ENCODE measurements at regions not wholly inside any gene's neighbourhood (a gene's known extent, or its start where the extent isn't known, plus 50 kb on each side); places are given as distances from the start of the nearest gene placed in this dataset.

- TF ChIP-seq ZNF335 (tag by site-specific recombination; conservative IDR thresholded peaks at IDR 0.05) (no peak), ZNF266 (tag by site-specific recombination; IDR thresholded peaks at IDR 0.05; ENCODE audit: low read depth) (no peak), ZBTB1 (tag by site-specific recombination; IDR thresholded peaks at IDR 0.05) (no peak), ZNF510 (tag by site-specific recombination; IDR thresholded peaks at IDR 0.05; ENCODE audit: insufficient replicate concordance) (no peak), ZNF2 (tag by site-specific recombination; IDR thresholded peaks at IDR 0.05) (no peak), CTCF (tag by site-specific recombination; IDR thresholded peaks at IDR 0.05) (no peak), ZNF133 (tag by site-specific recombination; IDR thresholded peaks at IDR 0.05) (no peak), BCL11A (tag by site-specific recombination; IDR thresholded peaks at IDR 0.05; ENCODE audit: low read depth) (no peak)
- TF ChIP-seq, protein P1, sequence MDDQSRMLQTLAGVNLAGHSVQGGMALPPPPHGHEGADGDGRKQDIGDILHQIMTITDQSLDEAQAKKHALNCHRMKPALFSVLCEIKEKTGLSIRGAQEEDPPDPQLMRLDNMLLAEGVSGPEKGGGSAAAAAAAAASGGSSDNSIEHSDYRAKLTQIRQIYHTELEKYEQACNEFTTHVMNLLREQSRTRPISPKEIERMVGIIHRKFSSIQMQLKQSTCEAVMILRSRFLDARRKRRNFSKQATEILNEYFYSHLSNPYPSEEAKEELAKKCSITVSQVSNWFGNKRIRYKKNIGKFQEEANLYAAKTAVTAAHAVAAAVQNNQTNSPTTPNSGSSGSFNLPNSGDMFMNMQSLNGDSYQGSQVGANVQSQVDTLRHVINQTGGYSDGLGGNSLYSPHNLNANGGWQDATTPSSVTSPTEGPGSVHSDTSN (CRISPR knock-in tag; IDR thresholded peaks at IDR 0.05) = no peak
- TF ChIP-seq, protein P2, sequence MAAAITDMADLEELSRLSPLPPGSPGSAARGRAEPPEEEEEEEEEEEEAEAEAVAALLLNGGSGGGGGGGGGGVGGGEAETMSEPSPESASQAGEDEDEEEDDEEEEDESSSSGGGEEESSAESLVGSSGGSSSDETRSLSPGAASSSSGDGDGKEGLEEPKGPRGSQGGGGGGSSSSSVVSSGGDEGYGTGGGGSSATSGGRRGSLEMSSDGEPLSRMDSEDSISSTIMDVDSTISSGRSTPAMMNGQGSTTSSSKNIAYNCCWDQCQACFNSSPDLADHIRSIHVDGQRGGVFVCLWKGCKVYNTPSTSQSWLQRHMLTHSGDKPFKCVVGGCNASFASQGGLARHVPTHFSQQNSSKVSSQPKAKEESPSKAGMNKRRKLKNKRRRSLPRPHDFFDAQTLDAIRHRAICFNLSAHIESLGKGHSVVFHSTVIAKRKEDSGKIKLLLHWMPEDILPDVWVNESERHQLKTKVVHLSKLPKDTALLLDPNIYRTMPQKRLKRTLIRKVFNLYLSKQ (tag by site-specific recombination; IDR thresholded peaks at IDR 0.05; ENCODE audit: borderline replicate concordance) = no peak
- TF ChIP-seq, protein P3, sequence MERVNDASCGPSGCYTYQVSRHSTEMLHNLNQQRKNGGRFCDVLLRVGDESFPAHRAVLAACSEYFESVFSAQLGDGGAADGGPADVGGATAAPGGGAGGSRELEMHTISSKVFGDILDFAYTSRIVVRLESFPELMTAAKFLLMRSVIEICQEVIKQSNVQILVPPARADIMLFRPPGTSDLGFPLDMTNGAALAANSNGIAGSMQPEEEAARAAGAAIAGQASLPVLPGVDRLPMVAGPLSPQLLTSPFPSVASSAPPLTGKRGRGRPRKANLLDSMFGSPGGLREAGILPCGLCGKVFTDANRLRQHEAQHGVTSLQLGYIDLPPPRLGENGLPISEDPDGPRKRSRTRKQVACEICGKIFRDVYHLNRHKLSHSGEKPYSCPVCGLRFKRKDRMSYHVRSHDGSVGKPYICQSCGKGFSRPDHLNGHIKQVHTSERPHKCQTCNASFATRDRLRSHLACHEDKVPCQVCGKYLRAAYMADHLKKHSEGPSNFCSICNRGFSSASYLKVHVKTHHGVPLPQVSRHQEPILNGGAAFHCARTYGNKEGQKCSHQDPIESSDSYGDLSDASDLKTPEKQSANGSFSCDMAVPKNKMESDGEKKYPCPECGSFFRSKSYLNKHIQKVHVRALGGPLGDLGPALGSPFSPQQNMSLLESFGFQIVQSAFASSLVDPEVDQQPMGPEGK (tag by site-specific recombination; IDR thresholded peaks at IDR 0.05) = no peak
- TF ChIP-seq, protein P4, sequence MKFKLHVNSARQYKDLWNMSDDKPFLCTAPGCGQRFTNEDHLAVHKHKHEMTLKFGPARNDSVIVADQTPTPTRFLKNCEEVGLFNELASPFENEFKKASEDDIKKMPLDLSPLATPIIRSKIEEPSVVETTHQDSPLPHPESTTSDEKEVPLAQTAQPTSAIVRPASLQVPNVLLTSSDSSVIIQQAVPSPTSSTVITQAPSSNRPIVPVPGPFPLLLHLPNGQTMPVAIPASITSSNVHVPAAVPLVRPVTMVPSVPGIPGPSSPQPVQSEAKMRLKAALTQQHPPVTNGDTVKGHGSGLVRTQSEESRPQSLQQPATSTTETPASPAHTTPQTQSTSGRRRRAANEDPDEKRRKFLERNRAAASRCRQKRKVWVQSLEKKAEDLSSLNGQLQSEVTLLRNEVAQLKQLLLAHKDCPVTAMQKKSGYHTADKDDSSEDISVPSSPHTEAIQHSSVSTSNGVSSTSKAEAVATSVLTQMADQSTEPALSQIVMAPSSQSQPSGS (tag by site-specific recombination; IDR thresholded peaks at IDR 0.05; ENCODE audit: low read depth) = no peak
These were observed 159.7 kb upstream of the SLC1A4 start for GRCh38 chr2:64829525-64829924.

Measured in HEK293 (cell line).